BJ (cell line): ENCODE measurements at regions not wholly inside any gene's neighbourhood (a gene's known extent, or its start where the extent isn't known, plus 50 kb on each side); places are given as distances from the start of the nearest gene placed in this dataset.
"Not testable (repeated sequence)": the region's sequence is repeated elsewhere in the genome, so short reads cannot be mapped to it uniquely, and the experiment has no call there.

Source experiments
- CTCF ChIA-PET: fragments of 350-600 bp; formaldehyde crosslinking; extraction: SDS; loops from one replicate; lab custom pipeline; 2021; ENCODE audit warnings: antibody characterized with exemption, inconsistent platforms; lab: Yijun Ruan, JAX
- POLR2A ChIA-PET: fragments of 300-600 bp; sonication (Branson Sonifier 250); formaldehyde crosslinking; extraction: SDS; loops from one replicate; lab custom pipeline; 2021; ENCODE audit warnings: antibody characterized with exemption; lab: Charles Lee
- DNase-seq: peaks from one replicate; pipeline ENCODE4 v3.0.0-alpha.2; 2011; ENCODE audit warnings: low read depth
- H3K27me3 ChIP-seq: 2 replicates; pipeline ENCODE4 v1.6.0; 2011; ENCODE audit warnings: low read length; ENCODE audit not compliant: control insufficient read depth, insufficient read depth
- H3K36me3 ChIP-seq: 2 replicates; pipeline ENCODE4 v1.5.1; 2011; ENCODE audit warnings: low read length; ENCODE audit not compliant: control insufficient read depth, insufficient read depth
- H3K4me3 ChIP-seq: 2 replicates; pipeline ENCODE4 v1.5.1; 2011; ENCODE audit warnings: low read depth, mild to moderate bottlenecking, control low read depth, low read length
- TF ChIP-seq, protein P1 (sequence below): IDR thresholded peaks from 2 replicates; pipeline ENCODE4 v1.5.1; 2011; ENCODE audit warnings: low read depth, mild to moderate bottlenecking, control low read depth, inconsistent platforms, low read length, moderate library complexity; ENCODE audit not compliant: insufficient read depth

DNA sequence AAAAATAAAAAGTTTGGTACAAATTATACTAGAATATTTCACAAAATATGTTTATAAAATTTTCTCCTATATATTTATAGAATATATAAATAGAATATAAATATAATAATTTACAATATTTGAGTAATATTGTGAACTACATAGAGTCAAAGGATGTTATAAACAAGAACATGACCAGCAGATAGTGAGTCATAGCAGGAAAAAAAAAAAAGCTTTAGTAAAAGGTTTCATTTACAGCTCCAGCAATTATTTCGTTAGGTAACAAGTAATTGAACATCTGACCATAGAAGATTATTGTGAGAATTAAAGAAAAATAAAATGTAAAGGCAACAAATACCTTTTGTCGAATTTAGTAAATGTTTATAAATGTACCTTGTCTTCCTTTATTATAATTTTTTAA is 864.1 kb downstream of the PCDH17 start:
- Histone ChIP-seq H3K36me3 (no peaks in the 10 kb centered on the region), H3K27me3 (no peaks in the 10 kb centered on the region), H3K4me3 (no peak overlapping the region)
- ChIA-PET CTCF (no interaction called here), POLR2A (no interaction called here)
- TF ChIP-seq, protein P1, sequence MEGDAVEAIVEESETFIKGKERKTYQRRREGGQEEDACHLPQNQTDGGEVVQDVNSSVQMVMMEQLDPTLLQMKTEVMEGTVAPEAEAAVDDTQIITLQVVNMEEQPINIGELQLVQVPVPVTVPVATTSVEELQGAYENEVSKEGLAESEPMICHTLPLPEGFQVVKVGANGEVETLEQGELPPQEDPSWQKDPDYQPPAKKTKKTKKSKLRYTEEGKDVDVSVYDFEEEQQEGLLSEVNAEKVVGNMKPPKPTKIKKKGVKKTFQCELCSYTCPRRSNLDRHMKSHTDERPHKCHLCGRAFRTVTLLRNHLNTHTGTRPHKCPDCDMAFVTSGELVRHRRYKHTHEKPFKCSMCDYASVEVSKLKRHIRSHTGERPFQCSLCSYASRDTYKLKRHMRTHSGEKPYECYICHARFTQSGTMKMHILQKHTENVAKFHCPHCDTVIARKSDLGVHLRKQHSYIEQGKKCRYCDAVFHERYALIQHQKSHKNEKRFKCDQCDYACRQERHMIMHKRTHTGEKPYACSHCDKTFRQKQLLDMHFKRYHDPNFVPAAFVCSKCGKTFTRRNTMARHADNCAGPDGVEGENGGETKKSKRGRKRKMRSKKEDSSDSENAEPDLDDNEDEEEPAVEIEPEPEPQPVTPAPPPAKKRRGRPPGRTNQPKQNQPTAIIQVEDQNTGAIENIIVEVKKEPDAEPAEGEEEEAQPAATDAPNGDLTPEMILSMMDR = no peak
- no peak for DNase-seq

DNA sequence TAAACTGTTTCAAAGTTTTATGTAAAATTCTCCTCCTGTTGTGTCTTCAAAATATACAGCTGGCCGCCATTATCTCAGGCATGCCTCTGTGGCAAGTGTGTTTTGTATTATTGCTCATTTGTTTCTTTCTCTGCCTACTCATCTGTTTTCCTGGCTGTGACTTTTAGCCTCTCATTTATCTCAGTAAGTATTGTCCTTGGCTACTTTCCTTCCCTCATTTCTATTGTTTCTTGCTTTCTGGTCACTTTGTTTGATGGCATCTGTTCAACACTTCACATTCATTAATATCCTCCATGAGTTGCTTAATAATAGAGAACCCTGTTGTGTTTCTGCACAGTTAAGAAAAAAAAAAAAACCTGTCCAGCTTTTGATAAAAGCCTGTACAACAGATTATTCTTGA is 869.4 kb downstream of the PCDH17 start:
- TF ChIP-seq, protein P1 = no peak

DNA sequence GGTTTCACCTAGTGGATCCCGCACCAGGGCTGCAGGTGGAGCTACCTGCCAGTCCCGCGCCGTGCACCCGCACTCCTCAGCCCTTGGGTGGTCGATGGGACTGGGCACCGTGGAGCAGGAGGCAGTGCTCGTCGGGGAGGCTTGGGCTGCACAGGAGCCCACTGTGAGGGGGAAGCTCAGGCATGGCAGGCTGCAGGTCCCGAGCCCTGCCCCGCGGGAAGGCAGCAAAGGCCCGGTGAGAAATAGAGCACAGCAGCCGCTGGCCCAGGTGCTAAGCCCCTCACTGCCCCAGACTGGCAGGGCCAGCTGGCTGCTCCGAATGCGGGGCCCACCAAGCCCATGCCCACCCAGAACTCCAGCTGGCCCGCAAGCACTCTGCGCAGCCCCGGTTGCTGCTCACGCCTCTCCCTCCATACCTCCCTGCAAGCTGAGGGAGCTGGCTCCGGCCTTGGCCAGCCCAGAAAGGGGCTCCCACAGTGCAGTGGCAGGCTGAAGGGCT is 872.7 kb downstream of the PCDH17 start:
- DNase-seq, H3K36me3 ChIP-seq, H3K27me3 ChIP-seq, POLR2A ChIA-PET, H3K4me3 ChIP-seq, CTCF ChIA-PET: not testable (repeated sequence)

More for the DNA sequence above, 869.4 kb downstream of the PCDH17 start:
- POLR2A ChIA-PET = no interaction called here
- no peaks in the 10 kb centered on the region for H3K27me3 ChIP-seq
- CTCF ChIA-PET = no interaction called here
- DNase-seq = no peak
- no peak overlapping the region for H3K4me3 ChIP-seq
- no peaks in the 10 kb centered on the region for H3K36me3 ChIP-seq

DNA sequence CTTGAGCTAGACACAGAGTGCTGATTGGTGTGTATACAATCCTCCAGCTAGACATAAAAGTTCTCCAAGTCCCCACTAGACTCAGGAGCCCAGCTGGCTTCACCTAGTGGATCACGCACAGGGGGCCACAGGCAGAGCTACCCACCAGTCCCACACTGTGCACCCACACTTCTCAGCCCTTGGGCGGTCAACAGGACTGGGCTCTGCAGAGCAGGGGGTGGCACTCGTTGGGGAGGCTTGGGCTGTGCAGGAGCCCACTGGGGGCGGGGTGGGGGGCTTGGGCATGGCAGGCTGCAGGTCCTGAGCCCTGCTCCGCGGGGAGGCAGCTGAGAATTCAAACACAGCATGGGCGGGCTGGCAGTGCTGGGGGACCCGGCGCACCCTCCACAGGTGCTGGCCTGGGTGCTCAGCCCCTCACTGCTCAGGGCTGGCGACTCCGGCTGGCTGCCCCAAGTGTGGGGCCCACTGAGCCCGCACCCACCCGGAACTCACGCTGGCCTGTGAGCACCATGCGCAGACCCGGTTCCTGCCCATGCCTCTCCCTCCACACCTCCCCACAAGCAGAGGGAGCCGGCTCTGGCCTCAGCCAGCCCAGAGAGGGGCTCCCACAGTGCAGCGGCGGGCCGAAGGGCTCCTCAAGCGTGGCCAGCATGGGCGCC is 873.8 kb downstream of the PCDH17 start:
- H3K4me3 ChIP-seq, H3K36me3 ChIP-seq, H3K27me3 ChIP-seq, CTCF ChIA-PET, POLR2A ChIA-PET, DNase-seq: not testable (repeated sequence)

DNA sequence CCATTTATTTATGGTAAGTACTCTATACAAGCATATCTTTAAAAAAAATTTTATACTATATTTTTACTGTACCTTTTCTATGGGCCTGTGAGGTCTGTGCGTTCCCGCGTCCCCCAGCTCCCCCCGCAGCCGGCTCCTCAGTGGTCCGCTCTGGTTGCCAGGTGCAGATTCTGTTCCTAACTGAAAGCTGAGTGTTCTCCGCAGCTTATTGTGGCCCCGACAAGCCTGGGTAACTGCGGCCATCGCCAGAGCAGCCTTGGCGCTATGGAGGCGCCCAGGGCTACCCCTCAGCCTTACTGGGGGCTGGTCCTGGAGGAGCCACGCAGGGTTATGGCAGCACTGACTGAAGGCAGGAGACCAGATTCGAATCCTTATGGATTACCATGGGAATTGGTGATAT is 896.8 kb downstream of the PCDH17 start:
- no peak overlapping the region for H3K4me3 ChIP-seq
- CTCF ChIA-PET = no interaction called here
- no peaks in the 10 kb centered on the region for H3K36me3 ChIP-seq
- H3K27me3 ChIP-seq = no peaks in the 10 kb centered on the region
- POLR2A ChIA-PET = no interaction called here
- DNase-seq = no peak
- TF ChIP-seq, protein P1 = no peak

DNA sequence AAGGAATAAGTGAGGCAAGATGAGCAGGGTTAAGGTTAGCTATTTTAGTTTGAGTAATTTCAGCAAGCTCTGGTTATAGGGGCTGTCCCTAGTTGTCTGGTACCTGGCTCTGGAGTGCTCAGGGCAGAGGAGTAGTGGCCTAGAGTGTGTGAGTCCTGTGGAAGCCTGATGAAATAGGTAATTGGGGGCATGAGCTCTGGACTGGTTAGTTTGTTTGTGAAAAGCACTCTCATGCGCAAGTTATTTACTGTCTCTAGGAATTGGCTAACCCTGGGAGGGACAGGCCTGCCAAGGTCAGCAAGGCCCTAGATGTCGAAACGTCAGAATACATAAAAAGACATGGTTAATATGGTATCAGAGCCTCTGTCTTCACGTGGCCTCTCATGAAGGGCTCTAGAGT is 900.1 kb downstream of the PCDH17 start:
- TF ChIP-seq, protein P1 = no peak
- no peak for DNase-seq
- POLR2A ChIA-PET = no interaction called here
- Histone ChIP-seq H3K27me3 (no peaks in the 10 kb centered on the region), H3K4me3 (no peak overlapping the region), H3K36me3 (no peaks in the 10 kb centered on the region)
- CTCF ChIA-PET = no interaction called here
